Neuron (in vitro differentiated cells): ENCODE measurements at regions not wholly inside any gene's neighbourhood (a gene's known extent, or its start where the extent isn't known, plus 50 kb on each side); places are given as distances from the start of the nearest gene placed in this dataset.
"Not testable (repeated sequence)": the region's sequence is repeated elsewhere in the genome, so short reads cannot be mapped to it uniquely, and the experiment has no call there.

Source experiments
- H2AFZ ChIP-seq: one replicate; pipeline ENCODE4 v1.6.1; 2013; ENCODE audit warnings: low read depth, mild to moderate bottlenecking, inconsistent platforms, low read length, moderate library complexity
- H3K27me3 ChIP-seq: one replicate; pipeline ENCODE4 v1.6.1; 2013; ENCODE audit warnings: low read length; ENCODE audit not compliant: insufficient read depth
- H3K36me3 ChIP-seq: one replicate; pipeline ENCODE4 v1.6.1; 2013; ENCODE audit warnings: low read length; ENCODE audit not compliant: insufficient read depth
- H3K4me1 ChIP-seq: one replicate; pipeline ENCODE4 v1.6.1; 2013; ENCODE audit warnings: low read length; ENCODE audit not compliant: insufficient read depth
- H3K4me3 ChIP-seq: 2 replicates; pipeline ENCODE4 v1.5.1; 2013; ENCODE audit warnings: mild to moderate bottlenecking, low read length, moderate library complexity
- H3K9me3 ChIP-seq: one replicate; pipeline ENCODE4 v1.6.1; 2013; ENCODE audit warnings: low read length

DNA sequence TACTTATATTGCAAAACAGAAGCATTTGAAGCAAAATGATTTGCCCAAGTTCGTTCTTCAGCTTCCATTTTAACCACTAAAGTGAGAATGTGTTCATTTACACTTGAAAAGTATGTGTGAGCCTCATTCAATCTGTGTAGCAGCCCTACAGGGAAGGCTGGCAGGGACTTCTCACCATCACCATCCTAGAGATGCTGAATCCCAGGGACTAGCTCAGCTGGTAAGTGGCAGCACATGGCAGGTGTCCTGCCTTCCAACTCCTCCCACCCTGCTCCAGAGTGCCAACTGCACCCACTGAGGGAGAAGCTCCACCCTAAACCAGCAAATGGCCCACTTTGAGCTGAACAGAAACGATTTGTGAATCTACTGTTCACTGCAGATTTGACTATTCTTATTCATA lies 91.5 kb downstream of the EN1 start:
- no peaks in the 10 kb centered on the region for H3K36me3 ChIP-seq
- no peak overlapping the region for H2AFZ ChIP-seq
- H3K4me1 ChIP-seq: no peaks in the 10 kb centered on the region
- H3K9me3 ChIP-seq: no peaks in the 10 kb centered on the region
- no peak overlapping the region for H3K4me3 ChIP-seq
- no peaks in the 10 kb centered on the region for H3K27me3 ChIP-seq

DNA sequence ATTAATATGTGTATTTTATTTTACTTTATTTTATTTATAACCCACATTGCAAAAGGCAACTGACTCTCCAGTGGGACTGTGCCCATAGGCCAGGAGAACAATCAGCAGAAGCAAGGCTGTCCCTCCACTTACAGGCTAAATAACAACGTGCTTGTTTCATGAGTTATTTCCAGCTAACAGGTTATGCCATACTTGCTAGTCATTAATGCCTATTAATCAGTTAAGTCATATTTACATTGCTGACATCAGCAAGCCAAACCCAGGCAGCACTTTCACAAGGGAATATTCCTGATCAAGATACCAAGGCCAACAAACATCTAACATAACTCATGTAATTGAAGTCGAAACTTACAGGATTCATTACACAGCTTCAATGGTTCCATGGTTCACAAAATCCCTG lies 92.1 kb downstream of the EN1 start:
- Histone ChIP-seq H3K27me3 (no peaks in the 10 kb centered on the region), H3K4me1 (no peaks in the 10 kb centered on the region), H3K9me3 (no peaks in the 10 kb centered on the region), H3K36me3 (no peaks in the 10 kb centered on the region), H3K4me3 (no peak overlapping the region), H2AFZ (no peak overlapping the region)

- Histone ChIP-seq H3K36me3 (no peaks in the 10 kb centered on the region), H2AFZ (no peak overlapping the region), H3K9me3 (no peaks in the 10 kb centered on the region), H3K4me3 (no peak overlapping the region), H3K4me1 (no peaks in the 10 kb centered on the region), H3K27me3 (no peaks in the 10 kb centered on the region)
These were observed 94.6 kb downstream of the EN1 start for GRCh38 chr2:118752762-118753429.

DNA sequence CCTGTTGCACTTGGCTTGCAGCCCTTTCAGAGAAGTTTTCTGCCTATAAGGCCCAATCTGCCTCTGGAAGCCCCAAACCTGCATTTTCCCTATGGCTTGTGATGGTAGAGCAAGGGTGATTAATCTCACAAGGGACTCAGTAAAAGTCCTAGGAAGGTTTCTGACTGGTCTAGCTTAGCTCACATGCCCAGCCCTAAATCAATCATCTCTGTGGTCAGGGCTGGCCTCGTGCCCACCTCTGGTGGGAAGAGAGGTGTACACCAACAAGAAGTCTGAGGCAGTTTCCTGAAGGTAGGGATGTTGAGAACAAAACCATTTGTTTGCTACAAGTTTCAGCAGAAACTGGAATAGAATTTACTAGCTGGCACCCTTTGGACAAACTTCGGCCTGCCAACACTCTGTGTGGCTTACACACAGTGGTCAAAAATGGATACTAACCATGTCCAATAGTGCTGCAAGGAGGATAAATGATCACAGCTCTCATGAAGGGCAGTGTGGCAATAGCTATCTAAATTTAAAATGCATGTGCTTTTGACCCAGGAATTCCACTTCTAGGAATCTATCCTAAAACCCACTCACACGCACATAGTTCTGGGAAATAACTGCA lies 96.4 kb downstream of the EN1 start:
- Histone ChIP-seq H3K27me3 (no peaks in the 10 kb centered on the region), H2AFZ (no peak overlapping the region), H3K36me3 (no peaks in the 10 kb centered on the region), H3K4me3 (no peak overlapping the region), H3K4me1 (no peaks in the 10 kb centered on the region), H3K9me3 (no peaks in the 10 kb centered on the region)

- H3K27me3 ChIP-seq: no peaks in the 10 kb centered on the region
- no peaks in the 10 kb centered on the region for H3K36me3 ChIP-seq
- no peak overlapping the region for H2AFZ ChIP-seq
- no peaks in the 10 kb centered on the region for H3K4me1 ChIP-seq
- no peak overlapping the region for H3K4me3 ChIP-seq
- H3K9me3 ChIP-seq: no peaks in the 10 kb centered on the region
These were observed 99.1 kb downstream of the EN1 start for GRCh38 chr2:118748245-118748885.

DNA sequence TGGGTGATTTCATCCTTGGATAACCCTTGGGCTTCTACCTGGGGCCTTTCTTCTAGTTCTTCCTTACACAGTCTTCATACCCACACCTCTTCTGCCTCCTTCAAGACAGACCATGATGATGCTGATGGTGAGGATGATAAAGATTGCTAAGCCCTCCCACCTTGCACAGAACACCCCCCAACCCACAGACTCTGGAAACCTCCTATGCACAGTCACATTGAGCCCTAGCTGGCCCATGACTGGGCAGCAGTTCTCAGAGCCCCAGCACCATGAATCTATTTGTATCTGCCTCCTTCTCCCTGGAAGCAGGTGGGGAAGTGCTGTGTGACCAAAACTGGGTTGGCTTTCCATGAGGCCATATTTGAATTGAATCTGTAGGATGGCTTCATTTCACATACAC lies 99.8 kb downstream of the EN1 start:
- no peaks in the 10 kb centered on the region for H3K36me3 ChIP-seq
- no peak overlapping the region for H3K4me3 ChIP-seq
- no peaks in the 10 kb centered on the region for H3K9me3 ChIP-seq
- no peak overlapping the region for H2AFZ ChIP-seq
- H3K27me3 ChIP-seq: no peaks in the 10 kb centered on the region
- no peaks in the 10 kb centered on the region for H3K4me1 ChIP-seq

DNA sequence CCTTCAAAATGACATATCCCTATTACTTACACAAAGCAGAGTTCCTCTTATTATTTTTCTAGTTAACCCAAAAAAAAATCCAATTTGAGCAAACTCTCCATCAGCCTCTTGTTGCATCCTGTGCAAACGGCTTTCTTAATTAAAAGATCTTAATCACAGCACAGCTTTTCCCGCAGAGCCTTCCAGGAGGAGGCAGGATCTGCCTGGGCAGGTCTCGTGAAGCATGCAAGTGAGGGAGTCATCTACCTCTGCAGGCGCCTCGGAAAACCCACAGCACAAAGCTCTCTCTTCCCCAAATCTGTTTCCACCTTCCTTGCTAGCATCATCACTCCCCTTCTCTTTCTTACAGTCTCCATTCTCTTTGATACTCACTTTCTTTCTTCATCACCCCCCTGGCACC lies 100.4 kb downstream of the EN1 start:
- no peaks in the 10 kb centered on the region for H3K4me1 ChIP-seq
- no peaks in the 10 kb centered on the region for H3K27me3 ChIP-seq
- H3K36me3 ChIP-seq: no peaks in the 10 kb centered on the region
- no peaks in the 10 kb centered on the region for H3K9me3 ChIP-seq
- no peak overlapping the region for H3K4me3 ChIP-seq
- H2AFZ ChIP-seq: no peak overlapping the region

DNA sequence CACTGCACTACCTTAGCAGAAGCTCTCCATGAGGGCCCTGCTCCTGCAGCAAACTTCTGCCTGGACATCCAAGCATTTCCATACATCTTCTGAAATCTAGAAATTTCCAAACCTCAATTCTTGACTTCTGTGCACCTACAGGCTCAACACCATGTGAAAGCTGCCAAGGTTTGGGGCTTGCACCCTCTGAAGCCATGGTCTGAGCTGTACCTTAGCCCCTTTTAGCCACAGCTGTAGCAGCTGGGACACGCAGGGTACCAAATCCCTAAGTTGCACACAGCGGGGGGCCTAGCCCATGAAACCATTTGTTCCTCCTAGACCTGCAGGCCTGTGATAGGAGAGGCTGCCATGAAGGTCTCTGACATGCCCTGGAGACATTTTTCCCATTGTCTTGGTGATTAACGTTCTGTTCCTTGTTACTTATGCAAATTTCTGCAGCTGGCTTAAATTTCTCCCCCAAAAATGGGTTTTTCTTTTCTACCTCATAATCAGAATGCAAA lies 102.7 kb downstream of the EN1 start:
- not testable (repeated sequence) for H3K9me3 ChIP-seq, H3K4me1 ChIP-seq, H3K4me3 ChIP-seq, H3K36me3 ChIP-seq, H2AFZ ChIP-seq, H3K27me3 ChIP-seq

- H3K4me3 ChIP-seq: no peak overlapping the region
- no peaks in the 10 kb centered on the region for H3K4me1 ChIP-seq
- no peaks in the 10 kb centered on the region for H3K36me3 ChIP-seq
- no peaks in the 10 kb centered on the region for H3K27me3 ChIP-seq
- H3K9me3 ChIP-seq: no peaks in the 10 kb centered on the region
- H2AFZ ChIP-seq: no peak overlapping the region
These were observed 108.7 kb downstream of the EN1 start for GRCh38 chr2:118738524-118739308.

DNA sequence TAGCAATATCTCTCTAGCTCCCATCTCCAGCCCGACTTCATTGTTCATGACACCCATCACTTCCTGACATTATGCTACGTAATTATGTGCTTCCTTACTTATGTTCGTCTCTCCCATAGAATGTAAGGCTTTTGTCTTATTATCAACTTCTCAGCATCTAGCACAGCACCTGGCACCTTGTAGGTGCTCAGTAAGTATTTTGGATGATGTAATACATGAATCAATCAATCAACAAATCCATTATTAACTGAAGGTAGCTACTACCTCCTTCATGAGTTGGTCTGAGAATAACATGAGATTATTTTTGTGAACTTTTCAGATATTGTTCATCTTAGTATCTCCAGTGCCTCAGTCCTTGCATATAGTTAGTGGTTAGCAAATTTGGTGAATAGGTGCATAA lies 109.3 kb downstream of the EN1 start:
- no peaks in the 10 kb centered on the region for H3K4me1 ChIP-seq
- no peak overlapping the region for H2AFZ ChIP-seq
- H3K27me3 ChIP-seq: no peaks in the 10 kb centered on the region
- H3K9me3 ChIP-seq: no peaks in the 10 kb centered on the region
- H3K36me3 ChIP-seq: no peaks in the 10 kb centered on the region
- H3K4me3 ChIP-seq: no peak overlapping the region

DNA sequence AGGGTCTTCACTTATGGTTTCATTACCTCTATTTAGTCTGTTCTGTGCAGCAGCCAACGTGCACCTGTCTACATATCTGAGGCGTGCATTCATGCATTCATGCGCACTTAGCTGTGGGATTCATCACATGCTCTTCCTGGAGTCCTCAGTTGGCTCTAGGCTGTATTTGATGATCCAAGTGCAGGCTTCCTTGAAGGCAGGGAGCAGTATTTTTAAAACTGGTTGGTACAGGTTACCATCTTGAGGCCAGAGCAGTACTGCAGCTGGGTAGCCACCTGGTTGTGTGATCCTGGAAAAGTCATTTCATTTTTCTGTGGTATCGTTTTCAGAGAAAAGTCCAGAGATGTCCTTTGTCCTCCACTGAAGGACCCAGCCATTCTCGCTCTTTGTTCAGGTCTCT lies 109.8 kb downstream of the EN1 start:
- Histone ChIP-seq H3K4me1 (no peaks in the 10 kb centered on the region), H3K9me3 (no peaks in the 10 kb centered on the region), H3K4me3 (no peak overlapping the region), H3K36me3 (no peaks in the 10 kb centered on the region), H3K27me3 (no peaks in the 10 kb centered on the region), H2AFZ (no peak overlapping the region)

GRCh38 chr2:118732432-118732831 lies 115.0 kb downstream of the EN1 start:
- Histone ChIP-seq H3K27me3 (no peaks in the 10 kb centered on the region), H3K4me1 (no peaks in the 10 kb centered on the region), H3K9me3 (no peaks in the 10 kb centered on the region), H3K4me3 (no peak overlapping the region), H3K36me3 (no peaks in the 10 kb centered on the region), H2AFZ (no peak overlapping the region)

DNA sequence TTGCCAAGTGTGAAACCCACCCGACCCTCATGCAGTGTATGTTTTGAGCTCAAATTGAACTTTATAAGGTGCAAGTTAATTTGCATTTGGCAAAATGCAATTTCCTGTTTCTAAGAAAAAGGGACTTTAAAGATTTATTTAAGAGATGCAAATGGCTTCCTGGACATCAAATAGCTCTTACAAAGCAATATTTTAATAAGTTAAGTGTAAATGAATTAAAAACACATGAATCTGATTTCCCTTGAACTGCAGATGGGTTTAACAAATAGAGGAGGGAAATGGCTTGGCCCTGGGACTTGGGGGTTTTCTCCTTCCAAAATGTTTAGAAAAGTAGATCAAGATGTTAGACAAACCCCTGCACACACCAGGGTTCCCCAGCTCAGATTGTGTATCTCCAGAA lies 116.0 kb downstream of the EN1 start:
- no peaks in the 10 kb centered on the region for H3K4me1 ChIP-seq
- H3K9me3 ChIP-seq: no peaks in the 10 kb centered on the region
- no peak overlapping the region for H3K4me3 ChIP-seq
- no peaks in the 10 kb centered on the region for H3K27me3 ChIP-seq
- H2AFZ ChIP-seq: no peak overlapping the region
- H3K36me3 ChIP-seq: no peaks in the 10 kb centered on the region
